HG02852 (cell line): ENCODE measurements at regions not wholly inside any gene's neighbourhood (a gene's known extent, or its start where the extent isn't known, plus 50 kb on each side); places are given as distances from the start of the nearest gene placed in this dataset.
"Not testable (repeated sequence)": the region's sequence is repeated elsewhere in the genome, so short reads cannot be mapped to it uniquely, and the experiment has no call there.

Experiments used
- ATAC-seq: cut with Tn5 transposase; IDR thresholded peaks from one replicate; pipeline ENCODE4 v1.9.1; 2021; ENCODE audit warnings: mild to moderate bottlenecking, moderate library complexity; ENCODE audit not compliant: unreplicated experiment

DNA sequence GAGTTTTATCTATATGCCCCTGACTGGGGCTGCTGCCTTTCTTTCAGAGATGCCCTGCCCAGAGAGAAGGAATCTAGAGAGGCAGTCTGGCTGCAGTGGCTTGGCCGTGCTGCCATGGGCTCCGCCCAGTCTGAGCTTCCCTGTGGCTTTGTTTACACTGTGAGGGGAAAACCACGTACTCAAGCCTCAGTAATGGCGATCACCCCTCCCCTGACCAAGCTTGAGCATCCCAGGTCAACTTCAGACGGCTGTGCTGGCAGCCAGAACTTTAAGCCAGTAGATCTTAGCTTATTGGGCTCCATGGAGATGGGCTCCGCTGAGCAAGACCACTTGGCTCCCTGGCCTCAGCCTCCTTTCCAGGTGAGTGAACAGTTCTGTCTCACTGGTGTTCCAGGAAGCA, 69.0 kb upstream of the DPP6 start:
- not testable (repeated sequence) for ATAC-seq

DNA sequence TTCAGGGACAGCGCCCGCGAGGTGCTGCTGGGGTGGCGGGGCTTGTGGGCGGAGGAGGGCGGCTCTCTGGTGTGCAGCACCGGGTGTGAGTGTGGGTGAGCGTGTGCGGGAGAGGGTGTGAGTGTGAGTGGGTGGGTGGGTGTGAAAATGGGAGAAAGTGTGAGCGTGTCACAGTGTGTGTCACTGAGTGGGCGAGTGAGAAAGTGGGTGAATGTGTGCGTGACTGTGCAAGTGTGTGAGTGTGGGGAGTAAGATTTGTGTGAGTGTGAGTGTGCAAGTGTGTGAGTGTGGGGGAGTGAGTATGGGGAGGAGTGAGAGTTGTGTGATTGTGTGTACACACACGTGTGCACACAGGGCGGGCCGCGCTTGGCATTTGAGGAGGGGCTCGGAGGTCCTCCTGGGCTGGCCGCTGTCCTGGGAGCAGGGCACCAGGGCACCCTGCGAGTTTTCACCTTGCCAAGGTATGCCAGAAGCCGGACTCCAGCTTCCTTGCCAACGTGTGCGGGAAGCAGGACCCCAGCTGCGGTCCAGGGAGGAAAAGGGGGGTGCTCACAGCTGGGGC, 63.1 kb upstream of the DPP6 start:
- not testable (repeated sequence) for ATAC-seq

DNA sequence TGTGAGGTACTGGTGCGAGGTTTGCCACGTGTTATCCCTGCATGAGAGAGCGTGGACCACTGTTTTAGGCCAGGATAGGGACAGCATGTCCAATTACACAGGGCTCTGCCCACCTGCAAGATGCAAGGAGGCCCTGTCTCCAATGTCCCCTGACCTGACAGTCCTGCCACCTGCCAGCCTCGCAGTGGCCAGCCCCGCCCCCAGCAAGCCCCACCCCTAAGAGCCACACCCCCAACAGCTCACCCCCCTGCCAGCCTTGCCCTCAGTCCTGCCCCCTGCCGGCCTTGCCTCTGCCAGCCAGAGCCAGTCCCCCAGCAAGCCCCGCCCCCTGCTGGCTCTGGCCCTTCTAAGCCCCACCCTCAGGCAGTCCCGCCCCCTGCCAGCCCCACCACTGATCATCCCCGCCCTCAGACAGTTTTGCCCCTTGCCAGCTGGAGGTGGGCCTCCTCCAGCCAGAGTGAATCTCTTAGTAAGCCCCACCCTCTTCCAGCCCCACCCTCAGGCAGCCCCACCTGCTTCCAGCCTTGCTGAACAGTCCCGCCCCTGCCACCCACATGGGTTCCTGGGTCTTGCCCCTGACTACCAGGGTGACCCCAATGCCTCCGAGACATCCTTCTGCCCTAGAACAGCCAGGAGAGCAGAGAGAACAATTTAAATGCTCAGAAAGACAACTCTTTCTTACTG, 62.3 kb upstream of the DPP6 start:
- ATAC-seq = not testable (repeated sequence)

DNA sequence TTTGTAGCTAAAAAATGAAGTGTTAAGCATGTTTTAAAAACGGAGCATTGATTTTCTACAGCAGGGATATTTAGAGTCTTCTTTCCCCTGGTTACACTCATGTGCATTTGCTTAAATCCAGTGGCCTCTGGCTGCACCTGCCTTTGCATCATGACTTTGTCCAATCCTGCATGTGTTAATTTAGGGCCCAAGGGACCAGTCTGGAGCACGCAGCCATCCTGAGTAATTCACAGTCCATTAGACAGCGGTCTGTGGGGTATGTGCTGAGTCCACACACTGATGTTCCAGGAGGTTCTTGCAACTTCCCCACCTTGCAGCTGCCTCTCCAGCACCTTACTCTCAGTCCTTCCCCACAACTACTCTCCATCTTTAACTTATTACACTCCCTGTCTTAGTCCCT, 60.7 kb upstream of the DPP6 start:
- ATAC-seq = not testable (repeated sequence)

DNA sequence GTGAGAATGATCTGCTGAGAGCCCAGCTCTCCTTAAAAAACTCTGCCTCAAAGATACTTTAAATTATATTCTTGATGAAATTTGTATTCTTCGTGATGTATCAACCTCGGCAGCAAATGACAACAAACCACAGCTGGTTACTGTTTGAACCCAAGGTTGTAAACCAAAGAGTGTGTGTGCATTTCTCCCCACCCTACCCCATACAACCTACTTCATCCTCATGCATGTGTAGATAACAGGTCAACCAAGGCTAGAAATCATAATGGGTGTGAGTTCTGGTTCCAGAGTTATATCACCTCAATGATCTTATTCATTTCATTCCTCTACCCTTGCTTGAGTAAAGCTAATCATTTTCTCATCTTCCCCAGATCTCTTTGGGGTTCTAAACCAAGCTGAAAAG, 58.8 kb upstream of the DPP6 start:
- ATAC-seq = not testable (repeated sequence)

DNA sequence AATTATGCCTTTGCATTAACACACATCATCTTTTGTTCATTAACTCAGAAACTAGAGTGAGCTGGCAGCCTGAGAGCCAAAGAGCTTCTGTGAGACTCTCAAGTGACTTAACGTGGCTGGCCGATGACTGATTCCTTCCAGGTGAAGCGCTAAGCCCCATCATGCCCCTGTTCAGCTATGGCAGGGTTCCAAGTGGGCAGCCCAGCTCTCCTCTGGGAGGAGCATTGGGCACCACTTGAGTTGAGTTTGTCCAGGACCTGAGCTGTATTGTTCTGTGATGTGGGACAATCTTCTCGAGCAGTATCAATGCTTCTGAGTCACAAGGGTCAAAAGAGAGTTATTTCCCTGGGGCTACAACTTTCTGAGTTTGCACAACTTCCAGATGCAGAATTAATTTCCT, 53.3 kb upstream of the DPP6 start:
- ATAC-seq = not testable (repeated sequence)
